Uterus (tissue), 2 donors: ENCODE measurements at regions not wholly inside any gene's neighbourhood (a gene's known extent, or its start where the extent isn't known, plus 50 kb on each side); places are given as distances from the start of the nearest gene placed in this dataset.

Source experiments
- POLR2A ChIP-seq, 2 donors: fragments of 450-650 bp; IDR thresholded peaks; one replicate each; pipeline ENCODE4 v1.6.1; 2016; ENCODE audit warnings: antibody characterized with exemption in 2 of 2, mild to moderate bottlenecking in 1 of 2, moderate library complexity in 1 of 2
- TF ChIP-seq, protein P1 (sequence below), 4 experiments: fragments of 200-600 bp in 2 of 4; fragments of 450-650 bp in 2 of 4; sonication (generic) in 2 of 4; IDR thresholded peaks; one replicate each; pipeline ENCODE4 v1.5.1; 2016 to 2019; ENCODE audit warnings: antibody characterized with exemption in 4 of 4, mild to moderate bottlenecking in 2 of 4, moderate library complexity in 1 of 4

DNA sequence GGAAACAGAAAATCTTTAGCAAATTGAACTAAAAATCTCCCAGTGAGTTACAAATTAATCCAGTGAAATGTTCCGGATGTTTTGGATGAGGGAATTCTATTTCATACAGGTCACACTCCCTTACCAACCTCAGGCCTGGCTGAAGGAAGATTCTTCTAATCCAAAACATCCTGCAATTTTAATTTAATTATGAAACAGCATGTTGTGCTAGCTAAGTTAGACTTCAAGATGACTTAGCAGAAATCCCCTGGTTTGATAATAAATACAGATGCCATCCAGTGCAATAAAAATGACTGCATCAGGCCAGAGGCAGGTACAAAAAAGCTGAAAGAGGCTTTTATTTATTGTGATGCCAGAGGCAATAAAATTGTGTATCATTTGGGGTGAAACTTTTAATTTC lies 96.7 kb upstream of the CLDN10 start:
- TF ChIP-seq, protein P1, sequence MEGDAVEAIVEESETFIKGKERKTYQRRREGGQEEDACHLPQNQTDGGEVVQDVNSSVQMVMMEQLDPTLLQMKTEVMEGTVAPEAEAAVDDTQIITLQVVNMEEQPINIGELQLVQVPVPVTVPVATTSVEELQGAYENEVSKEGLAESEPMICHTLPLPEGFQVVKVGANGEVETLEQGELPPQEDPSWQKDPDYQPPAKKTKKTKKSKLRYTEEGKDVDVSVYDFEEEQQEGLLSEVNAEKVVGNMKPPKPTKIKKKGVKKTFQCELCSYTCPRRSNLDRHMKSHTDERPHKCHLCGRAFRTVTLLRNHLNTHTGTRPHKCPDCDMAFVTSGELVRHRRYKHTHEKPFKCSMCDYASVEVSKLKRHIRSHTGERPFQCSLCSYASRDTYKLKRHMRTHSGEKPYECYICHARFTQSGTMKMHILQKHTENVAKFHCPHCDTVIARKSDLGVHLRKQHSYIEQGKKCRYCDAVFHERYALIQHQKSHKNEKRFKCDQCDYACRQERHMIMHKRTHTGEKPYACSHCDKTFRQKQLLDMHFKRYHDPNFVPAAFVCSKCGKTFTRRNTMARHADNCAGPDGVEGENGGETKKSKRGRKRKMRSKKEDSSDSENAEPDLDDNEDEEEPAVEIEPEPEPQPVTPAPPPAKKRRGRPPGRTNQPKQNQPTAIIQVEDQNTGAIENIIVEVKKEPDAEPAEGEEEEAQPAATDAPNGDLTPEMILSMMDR (IDR thresholded peaks at IDR 0.05) = no peak
- no peak for TF ChIP-seq POLR2A (IDR thresholded peaks at IDR 0.05)
